Muscle layer of duodenum (tissue), 2 donors: ENCODE measurements at regions not wholly inside any gene's neighbourhood (a gene's known extent, or its start where the extent isn't known, plus 50 kb on each side); places are given as distances from the start of the nearest gene placed in this dataset.
"Not testable (repeated sequence)": the region's sequence is repeated elsewhere in the genome, so short reads cannot be mapped to it uniquely, and the experiment has no call there.

ENCODE experiments used
- H3K27ac ChIP-seq: one replicate; pipeline ENCODE4 v1.7.0; 2013; ENCODE audit warnings: mild to moderate bottlenecking, low read length
- H3K27me3 ChIP-seq: one replicate; pipeline ENCODE4 v1.7.0; 2013; ENCODE audit warnings: low read depth, mild to moderate bottlenecking, control low read depth, low read length
- H3K36me3 ChIP-seq, 2 donors: one replicate each; pipeline ENCODE4 v1.7.0; 2013; ENCODE audit warnings: low read length in 2 of 2, control low read depth in 1 of 2, mild to moderate bottlenecking in 1 of 2; ENCODE audit not compliant: insufficient read depth in 2 of 2, control insufficient read depth in 1 of 2
- H3K4me1 ChIP-seq, 2 donors: one replicate each; pipeline ENCODE4 v1.7.0; 2013; ENCODE audit warnings: low read length in 2 of 2, mild to moderate bottlenecking in 2 of 2, control low read depth in 1 of 2, moderate library complexity in 1 of 2; ENCODE audit not compliant: insufficient read depth in 2 of 2, control insufficient read depth in 1 of 2
- H3K4me3 ChIP-seq, 2 donors: one replicate each; pipeline ENCODE4 v1.7.0; 2013; ENCODE audit warnings: low read length in 2 of 2, low read depth in 1 of 2, mild to moderate bottlenecking in 1 of 2
- H3K9me3 ChIP-seq, 2 donors: one replicate each; pipeline ENCODE4 v1.7.0; 2013; ENCODE audit warnings: low read length in 2 of 2, control low read depth in 1 of 2, mild to moderate bottlenecking in 1 of 2; ENCODE audit not compliant: control insufficient read depth in 1 of 2
- donor health status: healthy.

GRCh38 chr12:39699079-39699478 is 79.5 kb upstream of the ABCD2 start:
- not testable (repeated sequence) for H3K4me3 ChIP-seq, H3K4me1 ChIP-seq, H3K27me3 ChIP-seq, H3K36me3 ChIP-seq, H3K27ac ChIP-seq, H3K9me3 ChIP-seq

GRCh38 chr12:39697108-39697507 is 77.5 kb upstream of the ABCD2 start:
- Histone ChIP-seq H3K4me1 (no peaks in the 10 kb centered on the region), H3K27ac (no peak overlapping the region), H3K36me3 (no peaks in the 10 kb centered on the region), H3K27me3 (no peaks in the 10 kb centered on the region), H3K9me3 (peaks cover 0 to 6% of the 10 kb centered on the region in 2 donors), H3K4me3 (no peak overlapping the region)

GRCh38 chr12:39692258-39692853 is 72.8 kb upstream of the ABCD2 start:
- Histone ChIP-seq H3K27me3 (no peaks in the 10 kb centered on the region), H3K4me1 (no peaks in the 10 kb centered on the region), H3K4me3 (no peak overlapping the region), H3K9me3 (peaks cover 0 to 3% of the 10 kb centered on the region in 2 donors), H3K36me3 (no peaks in the 10 kb centered on the region), H3K27ac (no peak overlapping the region)

GRCh38 chr12:39685854-39686657 is 66.5 kb upstream of the ABCD2 start:
- no peaks in the 10 kb centered on the region for H3K27me3 ChIP-seq
- no peaks in the 10 kb centered on the region for H3K4me1 ChIP-seq

GRCh38 chr12:39682689-39683477 is 63.3 kb upstream of the ABCD2 start:
- peak overlapping the region in 1 of 2 donors; percentile 27 for H3K4me3 ChIP-seq
- peaks cover 0 to 5% of the 10 kb centered on the region in 2 donors for H3K9me3 ChIP-seq
- no peak overlapping the region for H3K27ac ChIP-seq
- no peaks in the 10 kb centered on the region for H3K36me3 ChIP-seq
- no peaks in the 10 kb centered on the region for H3K4me1 ChIP-seq
- no peaks in the 10 kb centered on the region for H3K27me3 ChIP-seq

More at GRCh38 chr12:39685854-39686657, 66.5 kb upstream of the ABCD2 start:
- no peaks in the 10 kb centered on the region for H3K9me3 ChIP-seq
- H3K27ac ChIP-seq: no peak overlapping the region
- no peak overlapping the region for H3K4me3 ChIP-seq
- H3K36me3 ChIP-seq: no peaks in the 10 kb centered on the region

- no peaks in the 10 kb centered on the region for H3K4me1 ChIP-seq
- no peak overlapping the region for H3K27ac ChIP-seq
- H3K36me3 ChIP-seq: no peaks in the 10 kb centered on the region
- no peak overlapping the region for H3K4me3 ChIP-seq
- no peaks in the 10 kb centered on the region for H3K27me3 ChIP-seq
- H3K9me3 ChIP-seq: peaks cover 0 to 17% of the 10 kb centered on the region in 2 donors
Observed at GRCh38 chr12:39675263-39675662, 55.7 kb upstream of the ABCD2 start.

- Histone ChIP-seq H3K4me3 (no peak overlapping the region), H3K4me1 (no peaks in the 10 kb centered on the region), H3K27ac (no peak overlapping the region), H3K36me3 (no peaks in the 10 kb centered on the region), H3K27me3 (no peaks in the 10 kb centered on the region), H3K9me3 (peaks cover 0 to 11% of the 10 kb centered on the region in 2 donors)
Observed at GRCh38 chr12:39672976-39673375, 53.4 kb upstream of the ABCD2 start.

- Histone ChIP-seq H3K4me1 (no peaks in the 10 kb centered on the region), H3K36me3 (no peaks in the 10 kb centered on the region), H3K9me3 (peaks cover 0 to 11% of the 10 kb centered on the region in 2 donors), H3K4me3 (no peak overlapping the region), H3K27ac (no peak overlapping the region), H3K27me3 (no peaks in the 10 kb centered on the region)
Observed at GRCh38 chr12:39671898-39672875, 52.6 kb upstream of the ABCD2 start.

- not testable (repeated sequence) for H3K36me3 ChIP-seq, H3K4me1 ChIP-seq, H3K27ac ChIP-seq, H3K27me3 ChIP-seq, H3K4me3 ChIP-seq
- peaks cover 0 to 11% of the 10 kb centered on the region in 2 donors for H3K9me3 ChIP-seq
Observed at GRCh38 chr12:39669539-39669938, 49.9 kb upstream of the ABCD2 start.
